AG04450 (cell line): ENCODE measurements at regions not wholly inside any gene's neighbourhood (a gene's known extent, or its start where the extent isn't known, plus 50 kb on each side); places are given as distances from the start of the nearest gene placed in this dataset.
"Not testable (repeated sequence)": the region's sequence is repeated elsewhere in the genome, so short reads cannot be mapped to it uniquely, and the experiment has no call there.

ENCODE experiments used
- CTCF ChIA-PET: fragments of 300-600, 350-600 bp; formaldehyde crosslinking; extraction: SDS; loops from one replicate; lab custom pipeline; 2022; ENCODE audit warnings: antibody characterized with exemption, inconsistent platforms; lab: Charles Lee
- POLR2A ChIA-PET: fragments of 350-600 bp; formaldehyde crosslinking; extraction: SDS; loops from one replicate; lab custom pipeline; 2021; ENCODE audit warnings: antibody characterized with exemption, inconsistent platforms; lab: Yijun Ruan, JAX
- DNase-seq: peaks from one replicate; pipeline ENCODE4 v3.0.0-alpha.2; 2011; ENCODE audit warnings: low read depth, low spot score
- H3K27ac ChIP-seq: one replicate; pipeline ENCODE4 v1.5.1; 2012; ENCODE audit warnings: low read depth, low read length, control low read depth
- H3K27me3 ChIP-seq: one replicate; pipeline ENCODE4 v1.6.0; 2012; ENCODE audit warnings: low read length; ENCODE audit not compliant: control insufficient read depth, insufficient read depth
- H3K4me3 ChIP-seq: 2 replicates; pipeline ENCODE4 v1.5.1; 2011; ENCODE audit warnings: mild to moderate bottlenecking, low read depth, low read length, control low read depth
- H3K9me3 ChIP-seq: 2 replicates; pipeline ENCODE4 v1.5.1; 2012; ENCODE audit warnings: low read length; ENCODE audit not compliant: control insufficient read depth, insufficient read depth
- CTCF ChIP-seq: IDR thresholded peaks from 2 replicates; pipeline ENCODE4 v1.5.1; 2011; ENCODE audit warnings: low read depth, low read length, control low read depth, inconsistent platforms

- Histone ChIP-seq H3K27me3 (no peaks in the 10 kb centered on the region), H3K9me3 (no peaks in the 10 kb centered on the region), H3K4me3 (peak overlapping the region; percentile 15; the same call in 1 of the 2 replicates), H3K27ac (no peak overlapping the region)
- ChIA-PET CTCF (interaction anchor here (0.7 kb wide), 1 partner anchor 562 kb away, joined by 3 read pairs; no protein-coding TSS in a partner anchor), POLR2A (no interaction called here)
- DNase-seq, result peak; percentile 41
- TF ChIP-seq CTCF, result peak; percentile 29; the same call in 1 of the 2 replicates
Observed at GRCh38 chr15:87477737-87478686, 778.5 kb downstream of the NTRK3 start.

GRCh38 chr15:87477026-87477425 lies 779.5 kb downstream of the NTRK3 start:
- no peak for TF ChIP-seq CTCF
- ChIA-PET CTCF (no interaction called here), POLR2A (no interaction called here)
- no peak overlapping the region for H3K27ac ChIP-seq
- no peaks in the 10 kb centered on the region for H3K9me3 ChIP-seq
- H3K4me3 ChIP-seq, result no peak overlapping the region
- no peak for DNase-seq
- H3K27me3 ChIP-seq, result no peaks in the 10 kb centered on the region

GRCh38 chr15:87470923-87471322 lies 785.6 kb downstream of the NTRK3 start:
- Histone ChIP-seq H3K27me3 (no peaks in the 10 kb centered on the region), H3K27ac (no peak overlapping the region), H3K4me3 (no peak overlapping the region), H3K9me3 (no peaks in the 10 kb centered on the region)
- POLR2A ChIA-PET, result no interaction called here
- DNase-seq, result no peak
- no peak for TF ChIP-seq CTCF
- CTCF ChIA-PET, result no interaction called here

- H3K9me3 ChIP-seq, CTCF ChIA-PET, H3K27me3 ChIP-seq, H3K4me3 ChIP-seq, H3K27ac ChIP-seq, DNase-seq, POLR2A ChIA-PET: not testable (repeated sequence)
Observed at GRCh38 chr15:87463956-87464355, 792.6 kb downstream of the NTRK3 start.

GRCh38 chr15:87461631-87462030 lies 794.9 kb downstream of the NTRK3 start:
- Histone ChIP-seq H3K9me3 (no peaks in the 10 kb centered on the region; the same call in 1 of the 2 replicates), H3K27ac (no peak overlapping the region), H3K4me3 (no peak overlapping the region), H3K27me3 (no peaks in the 10 kb centered on the region)
- DNase-seq, result no peak
- ChIA-PET POLR2A (no interaction called here), CTCF (no interaction called here)
- TF ChIP-seq CTCF, result no peak
